Activated CD4-positive, alpha-beta memory T cell treated with anti-CD3 and anti-CD28 coated beads for 36 hours (primary cell): ENCODE measurements at regions not wholly inside any gene's neighbourhood (a gene's known extent, or its start where the extent isn't known, plus 50 kb on each side); places are given as distances from the start of the nearest gene placed in this dataset.
"Not testable (repeated sequence)": the region's sequence is repeated elsewhere in the genome, so short reads cannot be mapped to it uniquely, and the experiment has no call there.

ENCODE experiments used
- CTCF ChIA-PET: fragments of 350-600 bp; sonication (Branson Sonifier 250); formaldehyde crosslinking; loops from one replicate; lab custom pipeline; 2021; ENCODE audit warnings: antibody characterized with exemption, inconsistent platforms; lab: Charles Lee
- POLR2A ChIA-PET: fragments of 350-600 bp; sonication (Branson Sonifier 250); formaldehyde crosslinking; loops from one replicate; lab custom pipeline; 2021; ENCODE audit warnings: antibody characterized with exemption; lab: Charles Lee
- DNase-seq: peaks from one replicate; pipeline ENCODE4 v3.0.0-alpha.2; 2020
- H3K27ac Mint-ChIP-seq: one replicate; pipeline ENCODE4 v1.8.0; 2021; ENCODE audit warnings: mixed read lengths
- H3K27me3 Mint-ChIP-seq: one replicate; pipeline ENCODE4 v1.8.0; 2021; ENCODE audit warnings: mixed read lengths
- H3K36me3 Mint-ChIP-seq: one replicate; pipeline ENCODE4 v1.8.0; 2021; ENCODE audit warnings: mixed read lengths
- H3K4me1 Mint-ChIP-seq: one replicate; pipeline ENCODE4 v1.8.0; 2021; ENCODE audit warnings: low read depth, mixed read lengths
- H3K4me3 Mint-ChIP-seq: one replicate; pipeline ENCODE4 v1.8.0; 2021; ENCODE audit warnings: mild to moderate bottlenecking, mixed read lengths
- H3K9me3 Mint-ChIP-seq: one replicate; pipeline ENCODE4 v1.8.0; 2021; ENCODE audit warnings: mixed read lengths
- intact Hi-C: fragments of 100-400 bp; cut with micrococcal nuclease; formaldehyde crosslinking; loops from one replicate; pipeline ENCODE4 v1.15.1; 2023

DNA sequence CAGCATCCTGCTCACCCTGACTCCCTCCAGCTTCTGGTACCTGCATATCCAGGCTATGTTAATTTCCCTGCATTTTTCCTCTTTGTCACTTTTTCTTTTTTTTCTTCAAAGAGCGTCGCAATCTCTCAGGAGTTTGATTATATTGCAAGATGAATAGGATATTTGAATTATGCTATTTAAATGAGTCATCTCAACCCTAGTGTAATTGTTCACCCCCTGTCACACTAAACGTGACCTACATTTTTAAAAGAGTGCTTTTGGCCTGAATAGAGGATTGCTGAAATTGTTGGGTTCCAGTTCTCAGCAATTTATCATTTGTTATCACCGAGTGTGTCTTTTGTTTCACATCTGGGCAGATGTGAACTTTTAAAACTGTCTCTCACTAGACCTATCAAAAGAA lies 294.7 kb downstream of the SOX2 start:
- no peak for DNase-seq
- Mint-ChIP-seq H3K4me1 (no peaks in the 10 kb centered on the region), H3K36me3 (no peaks in the 10 kb centered on the region), H3K27me3 (no peaks in the 10 kb centered on the region), H3K4me3 (no peak overlapping the region), H3K9me3 (no peaks in the 10 kb centered on the region), H3K27ac (no peak overlapping the region)
- POLR2A ChIA-PET = no interaction called here
- intact Hi-C loops = loop anchor here (5.0 kb wide), 1 partner anchor 731 kb away; no protein-coding TSS in a partner anchor
- CTCF ChIA-PET = no interaction called here

GRCh38 chr3:182007441-182007840 lies 295.7 kb downstream of the SOX2 start:
- Mint-ChIP-seq H3K27me3 (no peaks in the 10 kb centered on the region), H3K36me3 (no peaks in the 10 kb centered on the region), H3K4me3 (no peak overlapping the region), H3K27ac (no peak overlapping the region), H3K9me3 (no peaks in the 10 kb centered on the region), H3K4me1 (no peaks in the 10 kb centered on the region)
- DNase-seq = no peak
- CTCF ChIA-PET = no interaction called here
- intact Hi-C loops = loop anchor here (5.0 kb wide), 1 partner anchor 730 kb away; no protein-coding TSS in a partner anchor
- POLR2A ChIA-PET = no interaction called here

DNA sequence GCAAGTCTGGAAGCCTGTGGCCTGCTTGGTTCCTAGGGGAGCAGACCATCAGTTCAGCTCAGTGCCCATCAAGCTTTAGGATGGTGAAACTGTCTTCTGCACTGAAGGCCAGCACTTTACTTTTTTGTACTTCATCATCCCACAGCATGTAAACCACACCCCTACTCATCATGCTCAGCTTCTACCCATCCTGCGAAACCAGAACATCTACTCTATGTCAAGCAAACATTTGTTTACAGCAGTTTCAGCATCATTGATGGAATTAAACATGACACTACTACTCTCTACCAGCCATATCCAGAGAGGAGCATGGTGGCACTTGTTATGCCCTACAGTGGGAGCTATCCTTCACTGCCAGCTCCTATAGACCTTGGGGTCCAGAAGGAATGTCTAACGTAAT lies 306.6 kb downstream of the SOX2 start:
- DNase-seq = no peak
- Mint-ChIP-seq H3K27ac (no peak overlapping the region), H3K36me3 (no peaks in the 10 kb centered on the region), H3K4me3 (no peak overlapping the region), H3K9me3 (no peaks in the 10 kb centered on the region), H3K27me3 (no peaks in the 10 kb centered on the region), H3K4me1 (no peaks in the 10 kb centered on the region)
- POLR2A ChIA-PET = no interaction called here
- CTCF ChIA-PET = no interaction called here
- intact Hi-C loops = no loop called here

DNA sequence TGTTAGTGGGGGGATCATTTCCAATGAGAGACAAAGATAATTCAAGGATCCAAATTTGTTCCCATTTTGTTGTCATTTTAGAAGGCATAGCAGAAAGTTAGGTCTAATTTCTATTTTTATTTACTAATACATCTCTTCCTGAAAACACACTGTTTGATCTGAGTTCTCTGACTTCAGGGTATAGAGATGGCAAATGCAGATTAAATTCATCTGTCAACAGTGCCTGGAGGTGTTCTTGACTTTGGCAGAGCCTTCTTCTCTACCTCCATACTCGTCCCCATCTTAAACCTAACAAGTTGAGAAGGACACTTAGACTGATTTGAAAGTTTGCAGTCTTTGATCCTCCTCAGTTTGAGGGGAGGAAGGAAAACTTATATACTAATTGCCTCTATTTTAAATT lies 308.2 kb downstream of the SOX2 start:
- H3K27me3 Mint-ChIP-seq = no peaks in the 10 kb centered on the region
- no peak for DNase-seq
- CTCF ChIA-PET = no interaction called here
- no peaks in the 10 kb centered on the region for H3K36me3 Mint-ChIP-seq
- H3K27ac Mint-ChIP-seq = no peak overlapping the region
- no peak overlapping the region for H3K4me3 Mint-ChIP-seq
- POLR2A ChIA-PET = interaction anchor here (1.3 kb wide), 1 partner anchor 644 kb away, joined by 3 read pairs; no protein-coding TSS in a partner anchor
- intact Hi-C loops = no loop called here
- no peaks in the 10 kb centered on the region for H3K4me1 Mint-ChIP-seq
- H3K9me3 Mint-ChIP-seq = no peaks in the 10 kb centered on the region

GRCh38 chr3:182023843-182024242 lies 312.1 kb downstream of the SOX2 start:
- intact Hi-C loops = no loop called here
- H3K9me3 Mint-ChIP-seq = no peaks in the 10 kb centered on the region
- no peaks in the 10 kb centered on the region for H3K27me3 Mint-ChIP-seq
- ChIA-PET CTCF (no interaction called here), POLR2A (no interaction called here)
- DNase-seq = no peak
- H3K36me3 Mint-ChIP-seq = no peaks in the 10 kb centered on the region
- H3K4me3 Mint-ChIP-seq = no peak overlapping the region
- H3K27ac Mint-ChIP-seq = no peak overlapping the region
- H3K4me1 Mint-ChIP-seq = no peaks in the 10 kb centered on the region

DNA sequence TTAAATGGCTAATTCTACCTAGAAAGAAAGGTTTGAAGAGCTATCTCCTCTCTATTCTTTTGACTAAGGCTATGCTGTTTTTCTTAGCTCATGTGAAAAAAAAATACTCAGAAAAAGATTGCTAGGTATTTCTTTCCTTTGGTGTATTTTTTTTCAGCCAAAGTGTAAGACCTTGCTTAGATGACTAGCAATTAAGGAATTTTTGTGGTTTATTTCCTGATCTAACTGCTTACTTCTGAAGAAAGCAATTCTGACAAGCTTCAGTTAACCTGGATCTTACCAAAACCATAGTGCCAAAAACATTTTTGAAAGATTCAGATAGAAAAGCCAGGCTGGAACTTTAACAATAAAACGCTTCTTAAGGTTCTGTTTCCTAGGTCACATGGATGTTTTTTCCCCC lies 315.6 kb downstream of the SOX2 start:
- intact Hi-C loops = no loop called here
- Mint-ChIP-seq H3K27ac (no peak overlapping the region), H3K9me3 (no peaks in the 10 kb centered on the region), H3K27me3 (no peaks in the 10 kb centered on the region), H3K4me1 (no peaks in the 10 kb centered on the region), H3K4me3 (no peak overlapping the region), H3K36me3 (no peaks in the 10 kb centered on the region)
- CTCF ChIA-PET = no interaction called here
- POLR2A ChIA-PET = no interaction called here
- DNase-seq = no peak

DNA sequence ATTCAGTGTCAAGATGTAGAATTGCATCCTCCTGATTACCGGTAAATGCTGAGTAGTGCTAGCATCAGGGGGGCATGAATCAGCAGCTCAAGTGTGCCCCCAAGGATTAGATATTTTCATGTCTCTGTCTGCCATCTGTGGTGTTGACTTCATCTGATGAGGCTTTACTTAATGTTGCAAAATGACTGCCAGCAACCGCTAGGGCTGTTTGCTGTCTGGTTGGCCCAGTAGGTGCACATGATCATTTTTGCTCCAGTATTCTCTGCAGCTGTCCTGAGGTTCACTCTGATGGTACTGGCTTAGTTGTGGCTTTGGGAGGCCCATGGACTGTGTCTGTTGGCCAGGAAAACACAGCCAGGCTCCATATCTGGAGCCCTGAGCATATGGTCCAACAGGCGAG lies 316.4 kb downstream of the SOX2 start:
- no peaks in the 10 kb centered on the region for H3K4me1 Mint-ChIP-seq
- POLR2A ChIA-PET = no interaction called here
- no peak for DNase-seq
- no peak overlapping the region for H3K27ac Mint-ChIP-seq
- H3K9me3 Mint-ChIP-seq = no peaks in the 10 kb centered on the region
- no peaks in the 10 kb centered on the region for H3K36me3 Mint-ChIP-seq
- CTCF ChIA-PET = no interaction called here
- no peaks in the 10 kb centered on the region for H3K27me3 Mint-ChIP-seq
- intact Hi-C loops = no loop called here
- H3K4me3 Mint-ChIP-seq = no peak overlapping the region

GRCh38 chr3:182034231-182034630 lies 322.5 kb downstream of the SOX2 start:
- intact Hi-C loops, CTCF ChIA-PET: not testable (repeated sequence)

GRCh38 chr3:182035324-182035723 lies 323.6 kb downstream of the SOX2 start:
- Mint-ChIP-seq H3K36me3 (no peaks in the 10 kb centered on the region), H3K4me1 (no peaks in the 10 kb centered on the region), H3K27me3 (no peaks in the 10 kb centered on the region), H3K9me3 (peaks cover 4% of the 10 kb centered on the region), H3K4me3 (no peak overlapping the region), H3K27ac (no peak overlapping the region)
- intact Hi-C loops = no loop called here
- POLR2A ChIA-PET = no interaction called here
- DNase-seq = no peak
- CTCF ChIA-PET = no interaction called here

More at GRCh38 chr3:182034231-182034630, 322.5 kb downstream of the SOX2 start:
- H3K36me3 Mint-ChIP-seq, H3K27ac Mint-ChIP-seq, H3K4me1 Mint-ChIP-seq, DNase-seq, H3K9me3 Mint-ChIP-seq, POLR2A ChIA-PET, H3K27me3 Mint-ChIP-seq, H3K4me3 Mint-ChIP-seq: not testable (repeated sequence)

GRCh38 chr3:182036382-182036781 lies 324.7 kb downstream of the SOX2 start:
- Mint-ChIP-seq H3K4me1 (no peaks in the 10 kb centered on the region), H3K36me3 (no peaks in the 10 kb centered on the region), H3K27ac (no peak overlapping the region), H3K9me3 (peaks cover 4% of the 10 kb centered on the region), H3K4me3 (no peak overlapping the region), H3K27me3 (no peaks in the 10 kb centered on the region)
- ChIA-PET CTCF (no interaction called here), POLR2A (no interaction called here)
- intact Hi-C loops = no loop called here
- no peak for DNase-seq

DNA sequence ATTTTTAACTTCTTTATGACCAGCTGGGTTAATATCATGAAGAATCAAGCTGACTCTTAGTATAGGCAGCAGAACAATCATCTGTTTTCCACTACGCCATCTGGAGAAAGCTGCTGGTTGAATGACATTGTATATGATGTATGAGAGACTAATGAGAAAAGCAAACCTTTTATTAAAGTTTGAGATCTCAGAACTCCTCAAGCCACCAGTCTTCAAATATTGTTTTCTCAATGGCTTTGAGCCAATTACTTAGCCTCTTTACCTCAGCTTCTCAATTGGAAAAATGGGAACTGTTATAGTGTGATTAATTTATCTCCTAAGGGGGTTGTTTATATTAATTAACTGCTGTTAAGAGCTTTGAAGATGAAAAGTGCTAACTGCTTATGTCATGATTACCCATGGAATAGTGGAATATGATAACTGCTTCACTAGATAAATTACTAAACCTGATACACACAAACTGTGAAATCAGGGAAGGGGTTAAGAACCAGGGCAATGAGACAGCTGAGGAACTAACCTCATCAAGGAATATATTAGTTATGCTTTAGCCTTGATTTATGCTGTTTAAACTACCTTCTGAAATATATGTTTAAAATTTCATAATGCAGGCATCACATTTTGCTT lies 330.1 kb downstream of the SOX2 start:
- Mint-ChIP-seq H3K9me3 (peaks cover 5% of the 10 kb centered on the region), H3K27me3 (no peaks in the 10 kb centered on the region), H3K4me3 (no peak overlapping the region), H3K4me1 (no peaks in the 10 kb centered on the region), H3K27ac (no peak overlapping the region), H3K36me3 (no peaks in the 10 kb centered on the region)
- POLR2A ChIA-PET = no interaction called here
- CTCF ChIA-PET = interaction anchor here (0.6 kb wide), 1 partner anchor 22 kb away, joined by 4 read pairs; no protein-coding TSS in a partner anchor
- intact Hi-C loops = no loop called here
- no peak for DNase-seq

GRCh38 chr3:182045736-182046135 lies 334.0 kb downstream of the SOX2 start:
- Mint-ChIP-seq H3K27ac (no peak overlapping the region), H3K36me3 (no peaks in the 10 kb centered on the region), H3K9me3 (peaks cover 5% of the 10 kb centered on the region), H3K27me3 (no peaks in the 10 kb centered on the region), H3K4me3 (no peak overlapping the region), H3K4me1 (no peaks in the 10 kb centered on the region)
- ChIA-PET CTCF (no interaction called here), POLR2A (no interaction called here)
- intact Hi-C loops = no loop called here
- no peak for DNase-seq

- no peak overlapping the region for H3K27ac Mint-ChIP-seq
- intact Hi-C loops = no loop called here
- no peaks in the 10 kb centered on the region for H3K4me1 Mint-ChIP-seq
- H3K27me3 Mint-ChIP-seq = no peaks in the 10 kb centered on the region
- ChIA-PET POLR2A (no interaction called here), CTCF (no interaction called here)
- H3K36me3 Mint-ChIP-seq = no peaks in the 10 kb centered on the region
- no peak overlapping the region for H3K4me3 Mint-ChIP-seq
- peaks cover 5% of the 10 kb centered on the region for H3K9me3 Mint-ChIP-seq
- no peak for DNase-seq
Observed at GRCh38 chr3:182046166-182046764, 334.5 kb downstream of the SOX2 start.
